HCT116 (cell line): ENCODE measurements at regions not wholly inside any gene's neighbourhood (a gene's known extent, or its start where the extent isn't known, plus 50 kb on each side); places are given as distances from the start of the nearest gene placed in this dataset.
"Not testable (repeated sequence)": the region's sequence is repeated elsewhere in the genome, so short reads cannot be mapped to it uniquely, and the experiment has no call there.

Experiments
- ATAC-seq: fragments of 200-7000 bp; cut with Tn5 transposase; 2 replicates; pipeline ENCODE4 v1.9.1; 2020; ENCODE audit warnings: mild to moderate bottlenecking, moderate library complexity
- BruUV-seq: library from RNA; stranded (reverse); fragments of 400-500 nt; replicated peaks from 2 replicates; lab custom pipeline; 2021; lab: Mats Ljungman, UMichigan
- CTCF ChIA-PET: fragments of 300-600 bp; sonication (Branson Sonifier 250); formaldehyde crosslinking; loops from one replicate; lab custom pipeline; 2021; ENCODE audit warnings: antibody characterized with exemption; lab: Charles Lee
- POLR2A ChIA-PET: fragments of 300-600, 350-600 bp; sonication (Branson Sonifier 250); formaldehyde crosslinking; loops from one replicate; lab custom pipeline; 2021; ENCODE audit warnings: antibody characterized with exemption; lab: Charles Lee
- RAD21 ChIA-PET, 2 experiments: fragments of 300-600 bp; sonication (Branson Sonifier 250); formaldehyde crosslinking; loops; one replicate each; lab custom pipeline; 2023; ENCODE audit warnings: low total read pairs in 2 of 2; ENCODE audit not compliant: uncharacterized antibody in 2 of 2, unreplicated experiment in 2 of 2, low non-redundant PET in 1 of 2; lab: Charles Lee
- DNase-seq: peaks from one replicate; pipeline ENCODE4 v3.0.0-alpha.2; 2010; ENCODE audit warnings: low read depth, low spot score
- H2AFZ ChIP-seq: fragments of 200-600 bp; shearing (Covaris generic), sonication (generic); 2 replicates; pipeline ENCODE4 v1.6.1; 2017; ENCODE audit warnings: low read depth, mixed run types, mixed read lengths, antibody characterized with exemption, low read length; ENCODE audit not compliant: poor library complexity, severe bottlenecking
- H3K27ac ChIP-seq: 2 replicates; pipeline ENCODE4 v1.5.1; 2012; ENCODE audit warnings: low read depth, low read length
- H3K27me3 ChIP-seq: fragments of 200-600 bp; sonication (generic); 2 replicates; pipeline ENCODE4 v1.6.1; 2016; ENCODE audit warnings: mixed run types, low read length, mixed read lengths; ENCODE audit not compliant: insufficient read depth
- H3K36me3 ChIP-seq, 2 experiments: fragments of 200-500 bp in 1 of 2; fragments of 200-600 bp in 1 of 2; sonication (Bioruptor generic) in 1 of 2; sonication (generic) in 1 of 2; 2 replicates each; pipeline versions ENCODE4 v1.5.1 to v1.6.1; 2014 to 2016; ENCODE audit warnings: low read length in 2 of 2, inconsistent platforms in 1 of 2, mixed read lengths in 1 of 2, mixed run types in 1 of 2; ENCODE audit not compliant: insufficient read depth in 2 of 2, control insufficient read depth in 1 of 2
- H3K4me1 ChIP-seq, 2 experiments: fragments of 200-600 bp in 1 of 2; sonication (generic) in 1 of 2; 2 replicates each; pipeline versions ENCODE4 v1.5.1 to v1.6.1; 2012 to 2017; ENCODE audit warnings: low read length in 2 of 2, inconsistent platforms in 1 of 2, mild to moderate bottlenecking in 1 of 2, mixed read lengths in 1 of 2, mixed run types in 1 of 2, moderate library complexity in 1 of 2; ENCODE audit not compliant: insufficient read depth in 2 of 2, control insufficient read depth in 1 of 2
- H3K4me2 ChIP-seq: fragments of 200-600 bp; sonication (generic); 2 replicates; pipeline ENCODE4 v1.6.1; 2017; ENCODE audit warnings: mixed run types, low read length, mixed read lengths
- H3K4me3 ChIP-seq, 2 experiments: fragments of 200-600 bp in 1 of 2; sonication (generic) in 1 of 2; replicated peaks in 1 of 2; 2 replicates each; pipeline ENCODE4 v1.5.1; 2011 to 2016; ENCODE audit warnings: low read length in 2 of 2, control low read depth in 1 of 2, low read depth in 1 of 2, mild to moderate bottlenecking in 1 of 2, mixed read lengths in 1 of 2, mixed run types in 1 of 2
- H3K79me2 ChIP-seq: fragments of 200-600 bp; sonication (generic); 2 replicates; pipeline ENCODE4 v1.6.1; 2017; ENCODE audit warnings: mild to moderate bottlenecking, mixed run types, low read length, moderate library complexity, mixed read lengths; ENCODE audit not compliant: insufficient read depth
- H3K9ac ChIP-seq: fragments of 200-600 bp; sonication (generic); 2 replicates; pipeline ENCODE4 v1.6.1; 2016; ENCODE audit warnings: low read length, mixed read lengths
- H3K9me2 ChIP-seq: fragments of 200-600 bp; sonication (generic), shearing (Covaris generic); 2 replicates; pipeline ENCODE4 v1.6.1; 2017; ENCODE audit warnings: mixed run types, mild to moderate bottlenecking, moderate library complexity; ENCODE audit not compliant: insufficient read depth
- H3K9me3 ChIP-seq, 2 experiments: fragments of 200-500 bp in 1 of 2; fragments of 200-600 bp in 1 of 2; sonication (Bioruptor generic) in 1 of 2; sonication (generic) in 1 of 2; 2 replicates each; pipeline ENCODE4 v1.6.1; 2014 to 2017; ENCODE audit warnings: low read length in 2 of 2, mixed read lengths in 2 of 2, inconsistent platforms in 1 of 2, low read depth in 1 of 2, mild to moderate bottlenecking in 1 of 2, mixed run types in 1 of 2, moderate library complexity in 1 of 2; ENCODE audit not compliant: control insufficient read depth in 1 of 2, insufficient read depth in 1 of 2
- H4K20me1 ChIP-seq: fragments of 200-600 bp; sonication (generic), shearing (Covaris generic); 2 replicates; pipeline ENCODE4 v1.6.1; 2017; ENCODE audit warnings: mixed run types, mild to moderate bottlenecking, moderate library complexity; ENCODE audit not compliant: insufficient read depth
- ELF1 ChIP-seq: IDR thresholded peaks from 2 replicates; pipeline ENCODE4 v1.6.1; 2012; ENCODE audit warnings: low read depth, borderline replicate concordance
- FOSL1 ChIP-seq: IDR thresholded peaks from 2 replicates; pipeline ENCODE4 v1.6.1; 2012; ENCODE audit warnings: low read depth
- SIN3A ChIP-seq: IDR thresholded peaks from 2 replicates; pipeline ENCODE4 v1.6.1; 2012; ENCODE audit warnings: low read depth
- SP1 ChIP-seq: IDR thresholded peaks from 2 replicates; pipeline ENCODE4 v1.6.1; 2012; ENCODE audit warnings: low read depth
- SRF ChIP-seq: IDR thresholded peaks from 2 replicates; pipeline ENCODE4 v1.6.1; 2012; ENCODE audit warnings: low read depth
- ZBTB33 ChIP-seq: IDR thresholded peaks from 2 replicates; pipeline ENCODE4 v1.6.1; 2011; ENCODE audit warnings: mild to moderate bottlenecking, low read length, moderate library complexity; ENCODE audit not compliant: insufficient replicate concordance; ENCODE audit errors: extremely low read depth
- intact Hi-C: fragments of 100-400 bp; cut with micrococcal nuclease; formaldehyde crosslinking; loops from 2 replicates; pipeline ENCODE4 v1.10.0; 2022
- TF ChIP-seq, protein P1 (sequence below): IDR thresholded peaks from 2 replicates; pipeline ENCODE4 v1.6.1; 2012

DNA sequence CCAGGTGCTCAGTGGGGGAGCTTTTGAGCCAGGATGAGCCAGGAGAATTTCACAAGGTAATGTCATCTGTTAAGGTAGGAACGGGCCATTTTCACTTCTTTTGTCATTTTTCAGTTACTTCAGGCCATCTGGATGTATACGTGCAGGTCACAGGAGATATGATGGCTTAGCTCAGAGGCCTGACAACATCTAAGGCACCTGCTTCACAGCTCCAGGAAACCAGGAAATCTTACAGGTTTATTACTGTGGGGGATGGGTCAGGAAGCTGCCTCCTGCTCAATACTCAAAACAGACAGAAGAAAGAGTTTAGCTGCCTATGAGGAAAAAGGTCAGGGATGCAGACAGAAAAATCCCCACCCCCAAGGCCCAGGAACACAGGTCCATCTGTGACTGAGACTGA is 364.3 kb upstream of the LRP1B start (continued):
- TF ChIP-seq ZBTB33 (no peak), SRF (no peak), FOSL1 (no peak), ELF1 (no peak), SP1 (no peak), SIN3A (no peak)
- TF ChIP-seq, protein P1, sequence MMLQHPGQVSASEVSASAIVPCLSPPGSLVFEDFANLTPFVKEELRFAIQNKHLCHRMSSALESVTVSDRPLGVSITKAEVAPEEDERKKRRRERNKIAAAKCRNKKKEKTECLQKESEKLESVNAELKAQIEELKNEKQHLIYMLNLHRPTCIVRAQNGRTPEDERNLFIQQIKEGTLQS: no peak
- TF ChIP-seq, all 23 proteins: peak for 0

DNA sequence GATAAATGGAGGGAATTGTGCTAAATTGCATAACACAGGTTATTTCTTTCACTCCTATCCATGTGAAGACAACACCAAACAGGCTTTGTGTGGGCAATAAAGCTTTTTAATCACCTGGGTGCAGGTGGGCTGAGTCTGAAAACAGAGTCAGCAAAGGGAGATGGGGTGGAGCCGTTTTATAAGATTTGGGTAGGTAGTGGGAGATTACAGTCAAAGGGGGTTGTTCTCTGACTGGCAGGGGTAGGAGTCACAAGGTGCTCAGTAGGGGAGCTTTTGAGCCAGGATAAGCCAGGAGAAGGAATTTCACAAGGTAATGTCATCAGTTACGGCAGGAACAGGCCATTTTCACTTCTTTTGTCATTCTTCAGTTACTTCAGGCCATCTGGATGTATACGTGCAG is 358.8 kb upstream of the LRP1B start:
- DNase-seq, H3K79me2 ChIP-seq, H4K20me1 ChIP-seq, CTCF ChIA-PET, H3K4me1 ChIP-seq, H2AFZ ChIP-seq, BruUV-seq, H3K27ac ChIP-seq, H3K4me3 ChIP-seq, RAD21 ChIA-PET, H3K9me2 ChIP-seq, H3K4me2 ChIP-seq, H3K9me3 ChIP-seq, intact Hi-C loops, H3K9ac ChIP-seq, ATAC-seq, H3K27me3 ChIP-seq, POLR2A ChIA-PET, H3K36me3 ChIP-seq: not testable (repeated sequence)
